ENCODE measurements at regions not wholly inside any gene's neighbourhood (a gene's known extent, or its start where the extent isn't known, plus 50 kb on each side); places are given as distances from the start of the nearest gene placed in this dataset.

DNA sequence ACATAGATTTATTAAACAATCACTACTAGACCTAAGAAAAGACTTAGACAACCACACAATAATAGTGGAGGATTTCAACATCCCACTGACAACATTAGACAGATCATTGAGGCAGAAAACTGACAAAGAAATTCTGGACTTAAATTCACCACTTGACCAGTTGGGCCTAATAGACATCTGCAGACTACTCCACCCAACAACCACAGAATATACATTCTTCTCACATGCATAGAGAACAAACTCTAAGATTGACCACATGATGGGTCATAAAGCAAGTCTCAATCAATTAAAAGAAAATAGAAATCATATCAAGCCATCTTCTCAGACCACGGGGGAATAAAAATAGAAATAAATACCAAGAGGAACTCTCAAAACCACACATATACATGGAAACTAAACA, 136.7 kb upstream of the ARG1 start:
- Histone ChIP-seq H3F3A (ENCODE audit: insufficient read depth, low read length, poor library complexity, severe bottlenecking) (no peaks in the 10 kb centered on the region), H3K79me2 (replicated peaks; ENCODE audit: insufficient read depth, low read length) (no peaks in the 10 kb centered on the region), H3K27ac (ENCODE audit: low read length) (no peak overlapping the region), H3K9ac (ENCODE audit: low read length) (no peak overlapping the region), H3K4me3 (ENCODE audit: low read length) (no peak overlapping the region), H3K9me3 (ENCODE audit: low read length) (peaks cover 4% of the 10 kb centered on the region), H3K4me2 (ENCODE audit: low read length) (no peak overlapping the region), H2AFZ (ENCODE audit: low read depth, low read length) (no peak overlapping the region), H3K9me2 (ENCODE audit: insufficient read depth, low read length) (no peaks in the 10 kb centered on the region), H3K36me3 (ENCODE audit: insufficient read depth, low read length) (no peaks in the 10 kb centered on the region), H3K27me3 (ENCODE audit: insufficient read depth, low read depth, low read length) (no peaks in the 10 kb centered on the region), H4K20me1 (ENCODE audit: insufficient read depth) (no peaks in the 10 kb centered on the region)
- TF ChIP-seq MXI1 (conservative IDR thresholded peaks at IDR 0.05; ENCODE audit: poor library complexity, severe bottlenecking) (no peak), POLR2AphosphoS5 (IDR thresholded peaks at IDR 0.05) (no peak), TAF1 (IDR thresholded peaks at IDR 0.05; ENCODE audit: low read depth) (no peak), CTCF (IDR thresholded peaks at IDR 0.05; ENCODE audit: poor library complexity, severe bottlenecking) (no peak), RAD21 (conservative IDR thresholded peaks at IDR 0.05) (no peak), REST (IDR thresholded peaks at IDR 0.05; ENCODE audit: borderline replicate concordance) (no peak), SMC3 (conservative IDR thresholded peaks at IDR 0.05; ENCODE audit: poor library complexity) (no peak), EZH2 (IDR thresholded peaks at IDR 0.05; ENCODE audit: borderline replicate concordance, insufficient read depth, low read length, poor library complexity, severe bottlenecking) (no peak), EP300 (conservative IDR thresholded peaks at IDR 0.05; ENCODE audit: poor library complexity, severe bottlenecking) (no peak)

GRCh38 chr6:131443014-131443413, 130.0 kb upstream of the ARG1 start:
- H3K27ac ChIP-seq (ENCODE audit: low read length): no peak overlapping the region
- H3K36me3 ChIP-seq (ENCODE audit: insufficient read depth, low read length): no peaks in the 10 kb centered on the region
- no peaks in the 10 kb centered on the region for H3K79me2 ChIP-seq (replicated peaks; ENCODE audit: insufficient read depth, low read length)
- TF ChIP-seq CTCF (IDR thresholded peaks at IDR 0.05; ENCODE audit: poor library complexity, severe bottlenecking): no peak
- TF ChIP-seq POLR2AphosphoS5 (IDR thresholded peaks at IDR 0.05): no peak
- H4K20me1 ChIP-seq (ENCODE audit: insufficient read depth): no peaks in the 10 kb centered on the region
- H3K9me3 ChIP-seq (ENCODE audit: low read length): no peaks in the 10 kb centered on the region
- H3K9me2 ChIP-seq (ENCODE audit: insufficient read depth, low read length): no peaks in the 10 kb centered on the region
- no peaks in the 10 kb centered on the region for H3F3A ChIP-seq (ENCODE audit: insufficient read depth, low read length, poor library complexity, severe bottlenecking)
- no peak overlapping the region for H3K4me2 ChIP-seq (ENCODE audit: low read length)
- no peak overlapping the region for H3K9ac ChIP-seq (ENCODE audit: low read length)
- H3K4me3 ChIP-seq (ENCODE audit: low read length): no peak overlapping the region
- H2AFZ ChIP-seq (ENCODE audit: low read depth, low read length): no peak overlapping the region
- no peaks in the 10 kb centered on the region for H3K27me3 ChIP-seq (ENCODE audit: insufficient read depth, low read depth, low read length)

Data from neural cell (in vitro differentiated cells).